ENCODE measurements at regions not wholly inside any gene's neighbourhood (a gene's known extent, or its start where the extent isn't known, plus 50 kb on each side); places are given as distances from the start of the nearest gene placed in this dataset.
"Not testable (repeated sequence)": the region's sequence is repeated elsewhere in the genome, so short reads cannot be mapped to it uniquely, and the experiment has no call there.

- no peak for DNase-seq (ENCODE audit: low read depth)
Measured at GRCh38 chrX:148080593-148080992, 99.5 kb downstream of the FMR1NB start.

- DNase-seq (ENCODE audit: low read depth): no peak
Measured at GRCh38 chrX:148084611-148085010, 103.5 kb downstream of the FMR1NB start.

GRCh38 chrX:148120151-148120550, 139.0 kb downstream of the FMR1NB start:
- DNase-seq (ENCODE audit: low read depth): no peak

GRCh38 chrX:148120999-148121623, 140.0 kb downstream of the FMR1NB start:
- DNase-seq (ENCODE audit: low read depth): no peak

- not testable (repeated sequence) for DNase-seq (ENCODE audit: low read depth)
Measured at GRCh38 chrX:148128872-148129505, 147.9 kb downstream of the FMR1NB start.

- DNase-seq (ENCODE audit: low read depth): no peak
Measured at GRCh38 chrX:148133105-148133725, 152.1 kb downstream of the FMR1NB start.

- no peak for DNase-seq (ENCODE audit: low read depth)
Measured at GRCh38 chrX:148134578-148134977, 153.4 kb downstream of the FMR1NB start.

GRCh38 chrX:148135738-148136137, 154.6 kb downstream of the FMR1NB start:
- no peak for DNase-seq (ENCODE audit: low read depth)

- no peak for DNase-seq (ENCODE audit: low read depth)
Measured at GRCh38 chrX:148146121-148146520, 165.0 kb downstream of the FMR1NB start.

GRCh38 chrX:148156986-148157385, 175.8 kb downstream of the FMR1NB start:
- DNase-seq (ENCODE audit: low read depth): no peak

- no peak for DNase-seq (ENCODE audit: low read depth)
Measured at GRCh38 chrX:148159796-148160195, 178.7 kb downstream of the FMR1NB start.

- no peak for DNase-seq (ENCODE audit: low read depth)
Measured at GRCh38 chrX:148161701-148162100, 180.6 kb downstream of the FMR1NB start.

- no peak for DNase-seq (ENCODE audit: low read depth)
Measured at GRCh38 chrX:148185631-148186030, 204.5 kb downstream of the FMR1NB start.

GRCh38 chrX:148192547-148192946, 211.4 kb downstream of the FMR1NB start:
- DNase-seq (ENCODE audit: low read depth): no peak

GRCh38 chrX:148193759-148194158, 212.6 kb downstream of the FMR1NB start:
- no peak for DNase-seq (ENCODE audit: low read depth)

GRCh38 chrX:148203531-148203930, 222.4 kb downstream of the FMR1NB start:
- no peak for DNase-seq (ENCODE audit: low read depth)

- DNase-seq (ENCODE audit: low read depth): no peak
Measured at GRCh38 chrX:148204195-148204594, 223.1 kb downstream of the FMR1NB start.

GRCh38 chrX:148214786-148215185, 233.6 kb downstream of the FMR1NB start:
- DNase-seq (ENCODE audit: low read depth): no peak

- DNase-seq (ENCODE audit: low read depth): no peak
Measured at GRCh38 chrX:148215726-148216125, 234.6 kb downstream of the FMR1NB start.

- no peak for DNase-seq (ENCODE audit: low read depth)
Measured at GRCh38 chrX:148223361-148223760, 242.2 kb downstream of the FMR1NB start.

- DNase-seq (ENCODE audit: low read depth): no peak
Measured at GRCh38 chrX:148228521-148228920, 247.4 kb downstream of the FMR1NB start.

- no peak for DNase-seq (ENCODE audit: low read depth)
Measured at GRCh38 chrX:148229801-148230303, 248.7 kb downstream of the FMR1NB start.

- DNase-seq (ENCODE audit: low read depth): no peak
Measured at GRCh38 chrX:148259990-148260389, 240.4 kb upstream of the AFF2 start.
